HCT116 (cell line): ENCODE measurements at regions not wholly inside any gene's neighbourhood (a gene's known extent, or its start where the extent isn't known, plus 50 kb on each side); places are given as distances from the start of the nearest gene placed in this dataset.

Experiments used
- ATAC-seq: fragments of 200-7000 bp; cut with Tn5 transposase; 2 replicates; pipeline ENCODE4 v1.9.1; 2020; ENCODE audit warnings: mild to moderate bottlenecking, moderate library complexity
- BruUV-seq: library from RNA; stranded (reverse); fragments of 400-500 nt; replicated peaks from 2 replicates; lab custom pipeline; 2021; lab: Mats Ljungman, UMichigan
- CTCF ChIA-PET: fragments of 300-600 bp; sonication (Branson Sonifier 250); formaldehyde crosslinking; loops from one replicate; lab custom pipeline; 2021; ENCODE audit warnings: antibody characterized with exemption; lab: Charles Lee
- POLR2A ChIA-PET: fragments of 300-600, 350-600 bp; sonication (Branson Sonifier 250); formaldehyde crosslinking; loops from one replicate; lab custom pipeline; 2021; ENCODE audit warnings: antibody characterized with exemption; lab: Charles Lee
- RAD21 ChIA-PET, 2 experiments: fragments of 300-600 bp; sonication (Branson Sonifier 250); formaldehyde crosslinking; loops; one replicate each; lab custom pipeline; 2023; ENCODE audit warnings: low total read pairs in 2 of 2; ENCODE audit not compliant: uncharacterized antibody in 2 of 2, unreplicated experiment in 2 of 2, low non-redundant PET in 1 of 2; lab: Charles Lee
- DNase-seq: peaks from one replicate; pipeline ENCODE4 v3.0.0-alpha.2; 2010; ENCODE audit warnings: low read depth, low spot score
- H2AFZ ChIP-seq: fragments of 200-600 bp; shearing (Covaris generic), sonication (generic); 2 replicates; pipeline ENCODE4 v1.6.1; 2017; ENCODE audit warnings: low read depth, mixed run types, mixed read lengths, antibody characterized with exemption, low read length; ENCODE audit not compliant: poor library complexity, severe bottlenecking
- H3K27ac ChIP-seq: 2 replicates; pipeline ENCODE4 v1.5.1; 2012; ENCODE audit warnings: low read depth, low read length
- H3K27me3 ChIP-seq: fragments of 200-600 bp; sonication (generic); 2 replicates; pipeline ENCODE4 v1.6.1; 2016; ENCODE audit warnings: mixed run types, low read length, mixed read lengths; ENCODE audit not compliant: insufficient read depth
- H3K36me3 ChIP-seq, 2 experiments: fragments of 200-500 bp in 1 of 2; fragments of 200-600 bp in 1 of 2; sonication (Bioruptor generic) in 1 of 2; sonication (generic) in 1 of 2; 2 replicates each; pipeline versions ENCODE4 v1.5.1 to v1.6.1; 2014 to 2016; ENCODE audit warnings: low read length in 2 of 2, inconsistent platforms in 1 of 2, mixed read lengths in 1 of 2, mixed run types in 1 of 2; ENCODE audit not compliant: insufficient read depth in 2 of 2, control insufficient read depth in 1 of 2
- H3K4me1 ChIP-seq, 2 experiments: fragments of 200-600 bp in 1 of 2; sonication (generic) in 1 of 2; 2 replicates each; pipeline versions ENCODE4 v1.5.1 to v1.6.1; 2012 to 2017; ENCODE audit warnings: low read length in 2 of 2, inconsistent platforms in 1 of 2, mild to moderate bottlenecking in 1 of 2, mixed read lengths in 1 of 2, mixed run types in 1 of 2, moderate library complexity in 1 of 2; ENCODE audit not compliant: insufficient read depth in 2 of 2, control insufficient read depth in 1 of 2
- H3K4me2 ChIP-seq: fragments of 200-600 bp; sonication (generic); 2 replicates; pipeline ENCODE4 v1.6.1; 2017; ENCODE audit warnings: mixed run types, low read length, mixed read lengths
- H3K4me3 ChIP-seq, 2 experiments: fragments of 200-600 bp in 1 of 2; sonication (generic) in 1 of 2; replicated peaks in 1 of 2; 2 replicates each; pipeline ENCODE4 v1.5.1; 2011 to 2016; ENCODE audit warnings: low read length in 2 of 2, control low read depth in 1 of 2, low read depth in 1 of 2, mild to moderate bottlenecking in 1 of 2, mixed read lengths in 1 of 2, mixed run types in 1 of 2
- H3K79me2 ChIP-seq: fragments of 200-600 bp; sonication (generic); 2 replicates; pipeline ENCODE4 v1.6.1; 2017; ENCODE audit warnings: mild to moderate bottlenecking, mixed run types, low read length, moderate library complexity, mixed read lengths; ENCODE audit not compliant: insufficient read depth
- H3K9ac ChIP-seq: fragments of 200-600 bp; sonication (generic); 2 replicates; pipeline ENCODE4 v1.6.1; 2016; ENCODE audit warnings: low read length, mixed read lengths
- H3K9me2 ChIP-seq: fragments of 200-600 bp; sonication (generic), shearing (Covaris generic); 2 replicates; pipeline ENCODE4 v1.6.1; 2017; ENCODE audit warnings: mixed run types, mild to moderate bottlenecking, moderate library complexity; ENCODE audit not compliant: insufficient read depth
- H3K9me3 ChIP-seq, 2 experiments: fragments of 200-500 bp in 1 of 2; fragments of 200-600 bp in 1 of 2; sonication (Bioruptor generic) in 1 of 2; sonication (generic) in 1 of 2; 2 replicates each; pipeline ENCODE4 v1.6.1; 2014 to 2017; ENCODE audit warnings: low read length in 2 of 2, mixed read lengths in 2 of 2, inconsistent platforms in 1 of 2, low read depth in 1 of 2, mild to moderate bottlenecking in 1 of 2, mixed run types in 1 of 2, moderate library complexity in 1 of 2; ENCODE audit not compliant: control insufficient read depth in 1 of 2, insufficient read depth in 1 of 2
- H4K20me1 ChIP-seq: fragments of 200-600 bp; sonication (generic), shearing (Covaris generic); 2 replicates; pipeline ENCODE4 v1.6.1; 2017; ENCODE audit warnings: mixed run types, mild to moderate bottlenecking, moderate library complexity; ENCODE audit not compliant: insufficient read depth
- ATF3 ChIP-seq: IDR thresholded peaks from 2 replicates; pipeline ENCODE4 v1.6.1; 2012
- CEBPB ChIP-seq: IDR thresholded peaks from 2 replicates; pipeline ENCODE4 v1.6.1; 2012; ENCODE audit warnings: low read depth
- ELF1 ChIP-seq: IDR thresholded peaks from 2 replicates; pipeline ENCODE4 v1.6.1; 2012; ENCODE audit warnings: low read depth, borderline replicate concordance
- FOSL1 ChIP-seq: IDR thresholded peaks from 2 replicates; pipeline ENCODE4 v1.6.1; 2012; ENCODE audit warnings: low read depth
- MAX ChIP-seq: IDR thresholded peaks from 2 replicates; pipeline ENCODE4 v1.6.1; 2012
- POLR2A ChIP-seq: IDR thresholded peaks from 2 replicates; pipeline ENCODE4 v1.7.0; 2011; ENCODE audit warnings: borderline replicate concordance; ENCODE audit not compliant: insufficient read depth, insufficient read length; ENCODE audit errors: extremely low read depth
- POLR2AphosphoS5 ChIP-seq: IDR thresholded peaks from 2 replicates; pipeline ENCODE4 v1.6.1; 2011; ENCODE audit warnings: mild to moderate bottlenecking, low read depth, low read length, moderate library complexity
- RAD21 ChIP-seq: IDR thresholded peaks from 2 replicates; pipeline ENCODE4 v1.6.1; 2012; ENCODE audit warnings: low read depth, mild to moderate bottlenecking
- SIN3A ChIP-seq: IDR thresholded peaks from 2 replicates; pipeline ENCODE4 v1.6.1; 2012; ENCODE audit warnings: low read depth
- SRF ChIP-seq: IDR thresholded peaks from 2 replicates; pipeline ENCODE4 v1.6.1; 2012; ENCODE audit warnings: low read depth
- TCF7L2 ChIP-seq: IDR thresholded peaks from 2 replicates; pipeline ENCODE4 v1.7.0; 2011; ENCODE audit warnings: borderline replicate concordance, inconsistent platforms; ENCODE audit not compliant: insufficient read depth, insufficient read length; ENCODE audit errors: extremely low read depth
- YY1 ChIP-seq: IDR thresholded peaks from 2 replicates; pipeline ENCODE4 v1.6.1; 2011; ENCODE audit warnings: low read length, low read depth, moderate library complexity, mild to moderate bottlenecking; ENCODE audit not compliant: insufficient replicate concordance; ENCODE audit errors: extremely low read depth
- ZBTB33 ChIP-seq: IDR thresholded peaks from 2 replicates; pipeline ENCODE4 v1.6.1; 2011; ENCODE audit warnings: mild to moderate bottlenecking, low read length, moderate library complexity; ENCODE audit not compliant: insufficient replicate concordance; ENCODE audit errors: extremely low read depth
- ZFX ChIP-seq: fragments of 450-650 bp; IDR thresholded peaks from 2 replicates; pipeline ENCODE4 v1.6.1; 2017
- ZNF274 ChIP-seq: fragments of 200-500 bp; sonication (Bioruptor generic); IDR thresholded peaks from 2 replicates; pipeline ENCODE4 v1.6.1; 2014; ENCODE audit warnings: mild to moderate bottlenecking, low read depth, low read length, inconsistent platforms
- intact Hi-C: fragments of 100-400 bp; cut with micrococcal nuclease; formaldehyde crosslinking; loops from 2 replicates; pipeline ENCODE4 v1.10.0; 2022
- TF ChIP-seq, protein P1 (sequence below), 3 experiments: fragments of 200-600 bp in 1 of 3; sonication (generic) in 1 of 3; IDR thresholded peaks in 2 of 3; conservative IDR thresholded peaks in 1 of 3; 2 replicates each; pipeline ENCODE4 v1.5.1; 2012 to 2017; ENCODE audit warnings: low read depth in 2 of 3, low read length in 2 of 3, antibody characterized with exemption in 1 of 3, borderline replicate concordance in 1 of 3, control low read depth in 1 of 3, mild to moderate bottlenecking in 1 of 3, mixed read lengths in 1 of 3, mixed run types in 1 of 3, moderate library complexity in 1 of 3; ENCODE audit not compliant: insufficient read depth in 1 of 3
- TF ChIP-seq, protein P2 (sequence below): IDR thresholded peaks from 2 replicates; pipeline ENCODE4 v1.6.1; 2012; ENCODE audit warnings: low read depth

GRCh38 chr1:13881385-13882088 is 181.5 kb downstream of the PRDM2 start:
- Histone ChIP-seq H3K4me1 (no peaks in the 10 kb centered on the region), H3K9me3 (no peaks in the 10 kb centered on the region), H3K36me3 (no peaks in the 10 kb centered on the region), H3K9ac (no peak overlapping the region), H3K4me3 (no peak overlapping the region), H3K9me2 (no peaks in the 10 kb centered on the region), H3K27me3 (peaks cover 7% of the 10 kb centered on the region; the same call in 1 of the 2 replicates), H2AFZ (no peak overlapping the region), H3K79me2 (no peaks in the 10 kb centered on the region), H3K4me2 (no peak overlapping the region), H4K20me1 (no peaks in the 10 kb centered on the region), H3K27ac (no peak overlapping the region)
- no peak for ATAC-seq
- intact Hi-C loops = no loop called here
- POLR2A ChIA-PET = no interaction called here
- TF ChIP-seq ELF1 = no peak
- no peak for TF ChIP-seq SIN3A
- no peak for TF ChIP-seq ATF3
- TF ChIP-seq SRF = no peak
- TF ChIP-seq POLR2A = no peak
- TF ChIP-seq POLR2AphosphoS5 = no peak
- no peak for TF ChIP-seq ZFX
- TF ChIP-seq ZNF274 = no peak
- TF ChIP-seq, protein P1, sequence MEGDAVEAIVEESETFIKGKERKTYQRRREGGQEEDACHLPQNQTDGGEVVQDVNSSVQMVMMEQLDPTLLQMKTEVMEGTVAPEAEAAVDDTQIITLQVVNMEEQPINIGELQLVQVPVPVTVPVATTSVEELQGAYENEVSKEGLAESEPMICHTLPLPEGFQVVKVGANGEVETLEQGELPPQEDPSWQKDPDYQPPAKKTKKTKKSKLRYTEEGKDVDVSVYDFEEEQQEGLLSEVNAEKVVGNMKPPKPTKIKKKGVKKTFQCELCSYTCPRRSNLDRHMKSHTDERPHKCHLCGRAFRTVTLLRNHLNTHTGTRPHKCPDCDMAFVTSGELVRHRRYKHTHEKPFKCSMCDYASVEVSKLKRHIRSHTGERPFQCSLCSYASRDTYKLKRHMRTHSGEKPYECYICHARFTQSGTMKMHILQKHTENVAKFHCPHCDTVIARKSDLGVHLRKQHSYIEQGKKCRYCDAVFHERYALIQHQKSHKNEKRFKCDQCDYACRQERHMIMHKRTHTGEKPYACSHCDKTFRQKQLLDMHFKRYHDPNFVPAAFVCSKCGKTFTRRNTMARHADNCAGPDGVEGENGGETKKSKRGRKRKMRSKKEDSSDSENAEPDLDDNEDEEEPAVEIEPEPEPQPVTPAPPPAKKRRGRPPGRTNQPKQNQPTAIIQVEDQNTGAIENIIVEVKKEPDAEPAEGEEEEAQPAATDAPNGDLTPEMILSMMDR (IDR thresholded peaks at IDR 0.05 in 2 of 3, conservative IDR thresholded peaks at IDR 0.05 in 1 of 3; ENCODE audit: borderline replicate concordance in 1 of 3, insufficient read depth in 1 of 3, low read depth in 2 of 3, low read length in 2 of 3) = no peak
- no peak for TF ChIP-seq TCF7L2
- no peak for TF ChIP-seq RAD21
- TF ChIP-seq CEBPB = no peak
- no peak for TF ChIP-seq YY1
- no peak for TF ChIP-seq MAX
- TF ChIP-seq FOSL1 = no peak
- TF ChIP-seq, protein P2, sequence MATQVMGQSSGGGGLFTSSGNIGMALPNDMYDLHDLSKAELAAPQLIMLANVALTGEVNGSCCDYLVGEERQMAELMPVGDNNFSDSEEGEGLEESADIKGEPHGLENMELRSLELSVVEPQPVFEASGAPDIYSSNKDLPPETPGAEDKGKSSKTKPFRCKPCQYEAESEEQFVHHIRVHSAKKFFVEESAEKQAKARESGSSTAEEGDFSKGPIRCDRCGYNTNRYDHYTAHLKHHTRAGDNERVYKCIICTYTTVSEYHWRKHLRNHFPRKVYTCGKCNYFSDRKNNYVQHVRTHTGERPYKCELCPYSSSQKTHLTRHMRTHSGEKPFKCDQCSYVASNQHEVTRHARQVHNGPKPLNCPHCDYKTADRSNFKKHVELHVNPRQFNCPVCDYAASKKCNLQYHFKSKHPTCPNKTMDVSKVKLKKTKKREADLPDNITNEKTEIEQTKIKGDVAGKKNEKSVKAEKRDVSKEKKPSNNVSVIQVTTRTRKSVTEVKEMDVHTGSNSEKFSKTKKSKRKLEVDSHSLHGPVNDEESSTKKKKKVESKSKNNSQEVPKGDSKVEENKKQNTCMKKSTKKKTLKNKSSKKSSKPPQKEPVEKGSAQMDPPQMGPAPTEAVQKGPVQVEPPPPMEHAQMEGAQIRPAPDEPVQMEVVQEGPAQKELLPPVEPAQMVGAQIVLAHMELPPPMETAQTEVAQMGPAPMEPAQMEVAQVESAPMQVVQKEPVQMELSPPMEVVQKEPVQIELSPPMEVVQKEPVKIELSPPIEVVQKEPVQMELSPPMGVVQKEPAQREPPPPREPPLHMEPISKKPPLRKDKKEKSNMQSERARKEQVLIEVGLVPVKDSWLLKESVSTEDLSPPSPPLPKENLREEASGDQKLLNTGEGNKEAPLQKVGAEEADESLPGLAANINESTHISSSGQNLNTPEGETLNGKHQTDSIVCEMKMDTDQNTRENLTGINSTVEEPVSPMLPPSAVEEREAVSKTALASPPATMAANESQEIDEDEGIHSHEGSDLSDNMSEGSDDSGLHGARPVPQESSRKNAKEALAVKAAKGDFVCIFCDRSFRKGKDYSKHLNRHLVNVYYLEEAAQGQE = no peak
- no peak for TF ChIP-seq ZBTB33
- DNase-seq = no peak
- CTCF ChIA-PET = no interaction called here
- BruUV-seq = no TSS peak
- RAD21 ChIA-PET = no interaction called here
